ENCODE measurements at regions not wholly inside any gene's neighbourhood (a gene's known extent, or its start where the extent isn't known, plus 50 kb on each side); places are given as distances from the start of the nearest gene placed in this dataset.
"Not testable (repeated sequence)": the region's sequence is repeated elsewhere in the genome, so short reads cannot be mapped to it uniquely, and the experiment has no call there.

DNA sequence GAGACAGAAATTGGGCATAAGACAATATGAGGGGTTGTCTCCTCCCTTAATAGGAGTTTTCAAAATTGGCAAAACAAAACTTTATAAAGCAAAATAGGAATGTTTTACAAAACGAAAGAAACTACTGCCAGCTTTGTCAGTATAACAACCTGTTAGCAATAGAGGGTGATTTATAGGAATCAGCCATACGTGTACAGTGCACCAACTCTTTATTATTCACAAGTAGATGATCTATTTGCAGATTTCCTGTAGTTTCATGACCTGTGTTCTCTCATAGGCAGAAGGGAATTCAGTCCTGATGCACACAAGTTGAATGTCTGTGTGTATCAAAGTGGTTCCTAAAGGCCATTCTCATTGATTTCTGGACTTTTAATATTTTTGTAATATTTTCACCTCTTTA, 116.3 kb downstream of the MFAP3L start:
- Mint-ChIP-seq H3K36me3 (no peaks in the 10 kb centered on the region), H3K4me1 (peaks cover 0 to 4% (median 0%) of the 10 kb centered on the region in 3 donors)
- ATAC-seq (ENCODE audit: low read depth in 2 of 2): no peak

DNA sequence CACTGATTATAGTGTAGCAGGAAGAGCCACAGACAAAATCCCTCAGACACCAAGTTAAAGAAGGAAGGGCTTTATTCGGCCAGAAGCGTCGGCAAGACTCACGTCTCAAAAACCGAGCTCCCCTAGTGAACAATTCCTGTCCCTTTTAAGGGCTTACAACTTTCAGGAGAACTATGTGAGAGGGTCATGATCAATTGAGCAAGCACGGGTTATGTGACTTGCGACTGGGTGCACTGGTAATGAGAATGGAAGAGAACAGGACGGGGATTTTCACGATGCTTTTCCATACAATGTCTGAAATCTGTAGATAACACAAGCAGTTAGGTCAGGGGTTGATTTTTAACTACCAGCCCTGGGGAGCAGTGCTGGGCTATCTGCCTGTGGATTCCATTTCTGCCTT, 116.7 kb downstream of the MFAP3L start:
- ATAC-seq (ENCODE audit: low read depth in 2 of 2): no peak
- H3K36me3 Mint-ChIP-seq: no peaks in the 10 kb centered on the region
- peaks cover 0 to 2% (median 0%) of the 10 kb centered on the region in 7 donors for H3K9me3 Mint-ChIP-seq
- no peak overlapping the region for H3K4me3 Mint-ChIP-seq
- no peak for DNase-seq
- no peak overlapping the region for H3K27ac Mint-ChIP-seq
- no peaks in the 10 kb centered on the region for H3K27me3 Mint-ChIP-seq
- peaks cover 0 to 4% (median 0%) of the 10 kb centered on the region in 3 donors for H3K4me1 Mint-ChIP-seq

More for the DNA sequence above, 116.3 kb downstream of the MFAP3L start:
- H3K27ac Mint-ChIP-seq: no peak overlapping the region
- no peak overlapping the region for H3K4me3 Mint-ChIP-seq
- H3K9me3 Mint-ChIP-seq: peaks cover 0 to 2% (median 0%) of the 10 kb centered on the region in 7 donors
- DNase-seq: no peak
- H3K27me3 Mint-ChIP-seq: no peaks in the 10 kb centered on the region

DNA sequence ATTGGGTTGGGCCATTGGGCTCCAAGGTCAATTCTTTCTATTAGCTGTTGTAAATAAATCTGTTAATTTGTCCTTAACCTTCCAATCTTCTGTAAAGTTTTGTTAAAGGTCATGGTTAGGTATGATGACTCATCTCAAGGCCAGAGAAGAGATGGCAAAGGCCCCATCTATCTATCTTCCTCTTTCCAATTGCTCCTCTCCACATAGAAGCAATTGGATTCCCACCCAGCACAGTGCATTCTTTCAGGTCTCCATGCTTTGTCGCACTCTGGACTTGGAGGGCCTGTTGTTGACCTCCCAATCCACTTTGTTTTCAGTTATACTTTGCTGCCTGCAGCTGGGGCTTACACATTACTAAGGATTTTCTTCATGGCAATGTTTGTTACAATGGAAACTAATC, 118.5 kb downstream of the MFAP3L start:
- peaks cover 5 to 14% (median 7%) of the 10 kb centered on the region in 3 donors for H3K27me3 Mint-ChIP-seq
- H3K4me1 Mint-ChIP-seq: peaks cover 0 to 4% (median 0%) of the 10 kb centered on the region in 3 donors
- ATAC-seq (ENCODE audit: low read depth in 2 of 2) (no peak), DNase-seq (no peak)
- H3K36me3 Mint-ChIP-seq: no peaks in the 10 kb centered on the region
- no peak overlapping the region for H3K4me3 Mint-ChIP-seq
- no peak overlapping the region for H3K27ac Mint-ChIP-seq
- H3K9me3 Mint-ChIP-seq: no peaks in the 10 kb centered on the region

DNA sequence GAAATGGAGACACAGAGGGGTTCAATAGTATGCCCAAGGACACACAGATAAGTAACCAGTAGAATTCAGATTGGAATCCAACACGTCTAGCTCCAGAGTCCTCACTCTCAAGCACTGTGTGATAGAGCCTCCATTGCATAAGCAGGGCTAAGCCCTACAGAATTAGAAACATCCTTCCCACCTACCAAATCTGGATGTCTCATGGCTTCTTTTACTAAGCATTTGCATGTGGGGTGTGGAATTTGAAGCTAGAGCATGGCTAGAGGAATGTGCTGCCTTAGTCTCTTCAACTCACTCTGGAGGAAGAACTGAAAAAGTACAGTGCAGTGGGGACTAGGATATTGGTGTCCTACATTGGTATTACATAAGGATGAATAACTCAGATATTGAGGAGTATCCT, 119.4 kb downstream of the MFAP3L start:
- DNase-seq (no peak), ATAC-seq (ENCODE audit: low read depth in 2 of 2) (no peak)
- Mint-ChIP-seq H3K36me3 (no peaks in the 10 kb centered on the region), H3K4me3 (no peak overlapping the region), H3K27ac (no peak overlapping the region), H3K4me1 (peaks cover 0 to 4% (median 0%) of the 10 kb centered on the region in 3 donors), H3K9me3 (no peaks in the 10 kb centered on the region), H3K27me3 (peaks cover 5 to 14% (median 7%) of the 10 kb centered on the region in 3 donors)

DNA sequence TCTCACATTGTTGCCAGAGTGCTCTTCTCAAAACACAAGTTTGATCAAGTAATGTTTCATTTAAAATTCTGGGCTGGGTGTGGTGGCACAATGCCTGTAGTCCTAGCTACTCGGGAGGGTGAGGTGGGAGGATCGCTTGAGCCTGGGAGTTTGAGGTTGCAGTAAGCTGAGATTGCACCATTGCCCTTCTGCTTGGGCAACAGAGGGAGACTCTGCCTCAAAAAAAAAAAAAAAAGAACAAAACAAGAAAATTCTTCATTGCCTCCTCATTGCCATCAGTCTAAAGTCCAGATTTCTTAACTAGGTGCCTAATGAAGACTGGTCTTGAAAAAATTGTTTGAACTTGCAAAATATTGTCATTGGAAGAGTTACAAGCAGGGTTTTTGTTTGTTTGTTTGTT, 120.1 kb downstream of the MFAP3L start:
- H3K36me3 Mint-ChIP-seq: no peaks in the 10 kb centered on the region
- peaks cover 0 to 4% (median 0%) of the 10 kb centered on the region in 3 donors for H3K4me1 Mint-ChIP-seq
- H3K27ac Mint-ChIP-seq: peak overlapping the region in 1 of 6 donors; percentile 49
- no peaks in the 10 kb centered on the region for H3K9me3 Mint-ChIP-seq
- DNase-seq (no peak), ATAC-seq (ENCODE audit: low read depth in 2 of 2) (no peak)
- no peak overlapping the region for H3K4me3 Mint-ChIP-seq
- H3K27me3 Mint-ChIP-seq: peaks cover 5 to 14% (median 7%) of the 10 kb centered on the region in 3 donors

DNA sequence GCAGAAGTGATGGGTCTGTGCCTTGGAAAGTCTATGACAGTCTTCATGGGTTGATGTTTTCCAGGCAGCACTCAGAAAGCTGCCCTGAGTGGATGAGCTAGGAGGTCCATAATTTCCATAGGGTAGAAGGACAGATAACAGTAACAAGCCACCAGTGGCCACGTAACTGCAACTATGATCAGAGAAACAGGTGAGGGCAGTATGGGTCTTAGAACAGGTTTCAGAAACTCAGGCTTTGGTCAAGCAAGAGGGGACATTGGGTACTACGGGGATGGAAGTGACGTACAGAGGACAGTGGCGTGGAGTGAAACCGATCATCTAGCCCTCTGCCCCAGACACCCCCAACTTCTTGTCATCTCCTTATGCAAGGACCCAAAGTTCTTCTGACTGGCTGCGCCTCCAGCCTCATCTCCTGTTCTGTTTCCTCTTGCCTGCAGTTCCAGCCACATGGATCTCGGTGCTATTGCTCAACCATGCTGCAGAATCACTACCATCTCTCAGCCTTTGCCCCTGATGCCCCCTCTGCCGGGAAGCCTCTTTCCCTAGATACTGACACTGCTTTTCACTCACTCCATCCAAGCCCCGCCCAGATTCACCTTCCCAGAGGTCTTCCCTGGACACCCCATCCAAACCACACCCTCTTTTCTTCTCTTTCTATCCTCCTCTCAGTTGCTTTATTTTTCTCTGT, 123.4 kb downstream of the MFAP3L start:
- peaks cover 5 to 14% (median 13%) of the 10 kb centered on the region in 3 donors for H3K27me3 Mint-ChIP-seq
- no peaks in the 10 kb centered on the region for H3K36me3 Mint-ChIP-seq
- no peak for DNase-seq
- H3K4me1 Mint-ChIP-seq: no peaks in the 10 kb centered on the region
- no peak overlapping the region for H3K4me3 Mint-ChIP-seq
- no peak for ATAC-seq (ENCODE audit: low read depth in 2 of 2)
- peaks cover 0 to 9% (median 0%) of the 10 kb centered on the region in 7 donors for H3K9me3 Mint-ChIP-seq
- H3K27ac Mint-ChIP-seq: no peak overlapping the region

DNA sequence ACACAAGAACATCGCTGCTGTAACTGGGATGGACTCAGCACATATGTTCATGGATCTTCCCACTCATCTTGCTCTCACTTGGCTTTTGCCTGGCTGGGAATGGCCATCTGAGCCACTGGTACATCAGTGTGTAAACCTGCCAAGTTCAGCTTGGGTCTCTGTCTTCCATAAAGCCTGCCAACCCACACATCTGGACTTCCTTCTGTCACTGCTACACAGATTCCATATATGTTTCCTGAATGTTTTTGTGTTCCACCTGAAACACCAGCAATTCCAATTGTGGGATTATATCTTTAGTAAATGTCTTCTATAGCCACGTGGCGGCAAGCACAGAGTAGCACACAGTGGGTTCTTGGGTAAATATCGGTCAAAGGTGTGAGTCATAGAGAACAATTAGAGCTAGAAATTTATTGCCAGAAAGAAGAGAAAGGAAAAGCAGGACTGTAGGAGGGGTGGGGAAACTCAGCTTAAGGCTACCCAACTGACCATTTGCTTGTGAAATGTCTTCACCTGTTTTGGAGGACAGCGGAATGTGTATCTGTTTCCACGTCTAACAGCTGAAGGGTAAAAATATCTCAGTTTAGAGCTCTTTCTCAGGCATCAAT, 125.9 kb downstream of the MFAP3L start:
- no peak for DNase-seq
- peaks cover 5 to 14% (median 13%) of the 10 kb centered on the region in 3 donors for H3K27me3 Mint-ChIP-seq
- no peaks in the 10 kb centered on the region for H3K36me3 Mint-ChIP-seq
- no peak overlapping the region for H3K27ac Mint-ChIP-seq
- peaks cover 0 to 9% (median 0%) of the 10 kb centered on the region in 7 donors for H3K9me3 Mint-ChIP-seq
- no peaks in the 10 kb centered on the region for H3K4me1 Mint-ChIP-seq
- H3K4me3 Mint-ChIP-seq: no peak overlapping the region
- no peak for ATAC-seq (ENCODE audit: low read depth in 2 of 2)

DNA sequence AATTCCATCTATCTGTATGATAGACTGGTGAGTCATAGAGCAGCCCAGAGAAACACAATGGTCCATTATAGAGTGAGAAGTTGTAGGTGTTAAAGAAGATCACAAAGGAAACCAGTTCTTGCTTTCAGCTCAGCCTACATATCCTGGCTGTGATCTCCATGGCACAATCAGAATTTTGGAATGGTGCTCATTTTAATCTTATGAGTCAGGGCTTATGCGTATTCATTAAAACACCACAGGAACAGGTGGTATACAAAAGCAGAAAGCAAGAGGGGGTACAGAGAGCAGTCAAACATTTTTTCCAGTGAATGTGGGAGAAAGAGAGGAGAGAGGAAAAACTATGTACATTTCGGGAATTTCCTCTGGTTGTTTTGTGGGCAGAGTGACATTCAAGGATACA, 126.9 kb downstream of the MFAP3L start:
- Mint-ChIP-seq H3K4me1 (no peaks in the 10 kb centered on the region), H3K4me3 (no peak overlapping the region), H3K27me3 (peaks cover 5 to 14% (median 13%) of the 10 kb centered on the region in 3 donors), H3K36me3 (no peaks in the 10 kb centered on the region), H3K9me3 (peaks cover 0 to 9% (median 0%) of the 10 kb centered on the region in 7 donors), H3K27ac (no peak overlapping the region)
- no peak for ATAC-seq (ENCODE audit: low read depth in 2 of 2)
- no peak for DNase-seq

DNA sequence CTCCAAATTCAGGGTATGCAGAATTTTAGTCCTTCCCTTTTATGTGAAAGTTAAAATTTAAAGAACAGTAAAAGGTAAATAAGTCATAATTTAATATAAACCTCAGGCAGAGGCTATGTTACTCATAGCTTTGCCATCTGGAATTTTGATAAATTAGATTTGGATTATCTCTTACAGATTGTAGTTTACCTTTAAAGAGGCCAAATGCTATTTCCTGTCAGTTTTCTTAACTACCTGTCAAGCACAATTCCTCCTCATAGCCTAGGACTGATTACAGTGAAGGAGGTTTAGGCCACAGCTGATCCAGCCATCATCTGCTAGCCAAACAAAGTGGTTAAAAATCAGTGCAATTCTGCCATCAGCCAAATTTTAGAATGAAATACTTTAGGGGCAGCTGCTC, 128.1 kb downstream of the MFAP3L start:
- H3K4me1 Mint-ChIP-seq: no peaks in the 10 kb centered on the region
- no peak for ATAC-seq (ENCODE audit: low read depth in 2 of 2)
- H3K27ac Mint-ChIP-seq: no peak overlapping the region
- peaks cover 2 to 9% (median 7%) of the 10 kb centered on the region in 3 donors for H3K27me3 Mint-ChIP-seq
- no peaks in the 10 kb centered on the region for H3K36me3 Mint-ChIP-seq
- no peak overlapping the region for H3K4me3 Mint-ChIP-seq
- peaks cover 0 to 9% (median 0%) of the 10 kb centered on the region in 7 donors for H3K9me3 Mint-ChIP-seq
- no peak for DNase-seq

DNA sequence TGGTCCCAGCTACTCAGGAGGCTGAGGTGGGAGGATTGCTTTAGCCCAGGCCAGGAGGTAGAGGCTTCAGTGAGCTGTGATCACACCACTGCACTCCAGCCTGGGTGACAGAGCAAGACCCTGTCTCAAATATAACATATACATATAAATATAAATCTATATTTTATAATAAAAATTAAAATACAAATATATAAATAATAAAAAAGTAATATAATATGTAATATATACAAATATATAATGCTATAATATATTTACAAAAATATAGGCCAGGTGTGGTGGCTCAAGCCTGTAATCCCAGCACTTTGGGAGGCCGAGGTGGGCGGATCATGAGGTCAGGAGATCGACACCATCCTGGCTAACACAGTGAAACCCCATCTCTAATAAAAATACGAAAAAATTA, 131.4 kb downstream of the MFAP3L start:
- ATAC-seq (ENCODE audit: low read depth in 2 of 2); H3K27ac Mint-ChIP-seq; DNase-seq; H3K9me3 Mint-ChIP-seq; H3K36me3 Mint-ChIP-seq; H3K4me1 Mint-ChIP-seq: not testable (repeated sequence)
- Mint-ChIP-seq H3K4me3 (peak overlapping the region in 1 of 8 donors; percentile 65), H3K27me3 (peaks cover 0 to 13% (median 11%) of the 10 kb centered on the region in 3 donors)

DNA sequence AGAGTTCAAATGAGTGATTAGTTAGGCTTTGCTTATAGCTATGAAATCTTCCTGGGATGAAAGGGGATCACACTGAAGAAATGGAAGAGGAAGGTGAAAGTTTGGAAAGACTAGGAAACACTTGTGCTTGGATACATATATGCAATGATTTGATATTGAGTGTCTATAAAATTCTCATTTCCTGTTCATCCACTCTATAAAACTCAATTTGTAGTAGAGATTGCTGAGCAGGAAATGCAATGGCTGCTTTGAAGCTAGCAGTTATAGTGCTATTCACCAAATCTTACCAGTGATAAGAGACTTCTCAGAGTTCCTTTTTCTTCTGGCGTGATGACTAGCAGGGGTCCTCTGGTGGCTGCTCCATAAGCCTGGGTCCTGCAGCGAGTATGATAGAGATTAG, 128.1 kb upstream of the HPF1 start:
- Mint-ChIP-seq H3K9me3 (peaks cover 0 to 20% (median 4%) of the 10 kb centered on the region in 7 donors), H3K27ac (no peak overlapping the region), H3K4me3 (no peak overlapping the region), H3K36me3 (no peaks in the 10 kb centered on the region), H3K4me1 (no peaks in the 10 kb centered on the region), H3K27me3 (no peaks in the 10 kb centered on the region)
- DNase-seq: no peak
- no peak for ATAC-seq (ENCODE audit: low read depth in 2 of 2)

DNA sequence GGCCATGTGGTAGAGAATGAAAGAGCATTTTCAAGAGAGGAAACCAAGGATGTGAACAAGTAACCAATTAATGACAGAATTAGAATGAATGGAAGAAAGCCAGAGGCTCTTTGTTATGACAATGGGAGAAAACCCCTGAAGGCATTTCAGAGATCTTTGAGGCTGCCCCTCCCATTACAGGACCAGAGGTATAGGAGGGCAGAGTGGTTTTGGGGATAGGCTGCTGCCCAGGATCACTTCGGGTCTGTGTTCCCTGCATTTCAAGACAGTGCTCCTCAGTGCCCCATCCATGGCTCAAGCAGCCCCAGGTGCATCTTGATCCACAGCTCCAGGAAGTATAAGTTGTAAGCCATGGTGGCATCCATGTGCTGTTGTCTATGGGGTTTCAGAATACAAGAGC, 124.0 kb upstream of the HPF1 start:
- H3K27me3 Mint-ChIP-seq: peaks cover 0 to 8% (median 5%) of the 10 kb centered on the region in 3 donors
- no peaks in the 10 kb centered on the region for H3K36me3 Mint-ChIP-seq
- ATAC-seq (ENCODE audit: low read depth in 2 of 2) (no peak), DNase-seq (no peak)
- H3K27ac Mint-ChIP-seq: no peak overlapping the region
- no peaks in the 10 kb centered on the region for H3K4me1 Mint-ChIP-seq
- H3K9me3 Mint-ChIP-seq: peaks cover 0 to 3% (median 0%) of the 10 kb centered on the region in 7 donors
- H3K4me3 Mint-ChIP-seq: no peak overlapping the region

DNA sequence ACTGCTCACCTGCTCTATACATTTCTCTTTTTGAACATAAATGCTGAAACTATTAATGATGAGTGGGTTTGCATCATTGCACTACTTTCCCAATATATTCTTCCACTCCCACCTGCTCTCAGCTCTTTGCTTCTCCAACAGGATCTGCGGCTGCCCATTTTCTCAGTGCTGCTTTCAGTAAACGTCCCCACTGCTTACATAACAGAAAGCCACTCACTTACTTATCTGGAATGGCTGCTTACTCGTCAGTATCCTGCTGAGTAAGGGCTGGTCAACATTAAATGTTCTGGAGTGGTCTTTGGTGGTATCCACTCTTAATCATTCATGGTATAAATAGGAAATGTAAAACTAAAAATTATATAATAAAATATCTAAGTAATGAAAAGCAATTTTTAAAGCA, 112.8 kb upstream of the HPF1 start:
- Mint-ChIP-seq H3K36me3 (no peaks in the 10 kb centered on the region), H3K4me1 (no peaks in the 10 kb centered on the region), H3K27me3 (peaks cover 8 to 18% (median 18%) of the 10 kb centered on the region in 3 donors), H3K9me3 (no peaks in the 10 kb centered on the region), H3K27ac (peak overlapping the region in 1 of 6 donors; percentile 54), H3K4me3 (no peak overlapping the region)
- ATAC-seq (ENCODE audit: low read depth in 2 of 2) (no peak), DNase-seq (no peak)

DNA sequence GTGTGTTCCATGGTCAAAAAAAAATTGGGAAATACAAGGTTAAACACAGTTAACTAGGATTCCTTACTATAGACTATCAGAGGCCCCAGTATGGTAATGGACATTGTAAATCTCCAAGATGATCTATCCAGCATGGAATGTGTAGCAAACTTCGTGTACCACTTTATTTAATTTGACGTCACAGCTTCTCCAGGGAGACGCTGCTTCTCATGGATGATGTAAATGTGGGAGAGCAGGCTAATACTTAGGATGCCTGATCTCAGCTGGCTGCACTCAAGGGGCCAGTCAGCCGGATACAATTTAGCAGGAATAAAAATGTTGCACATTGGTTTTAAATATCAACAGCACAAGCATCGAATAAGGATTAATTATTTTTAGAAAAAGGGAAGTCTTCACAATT, 111.7 kb upstream of the HPF1 start:
- no peaks in the 10 kb centered on the region for H3K36me3 Mint-ChIP-seq
- H3K27me3 Mint-ChIP-seq: peaks cover 8 to 11% (median 9%) of the 10 kb centered on the region in 3 donors
- DNase-seq (no peak), ATAC-seq (ENCODE audit: low read depth in 2 of 2) (no peak)
- H3K4me1 Mint-ChIP-seq: no peaks in the 10 kb centered on the region
- no peaks in the 10 kb centered on the region for H3K9me3 Mint-ChIP-seq
- H3K27ac Mint-ChIP-seq: peak overlapping the region in 1 of 6 donors; percentile 56
- no peak overlapping the region for H3K4me3 Mint-ChIP-seq

All from naive B cell (primary cell).